ENCODE measurements at regions not wholly inside any gene's neighbourhood (a gene's known extent, or its start where the extent isn't known, plus 50 kb on each side); places are given as distances from the start of the nearest gene placed in this dataset.

DNA sequence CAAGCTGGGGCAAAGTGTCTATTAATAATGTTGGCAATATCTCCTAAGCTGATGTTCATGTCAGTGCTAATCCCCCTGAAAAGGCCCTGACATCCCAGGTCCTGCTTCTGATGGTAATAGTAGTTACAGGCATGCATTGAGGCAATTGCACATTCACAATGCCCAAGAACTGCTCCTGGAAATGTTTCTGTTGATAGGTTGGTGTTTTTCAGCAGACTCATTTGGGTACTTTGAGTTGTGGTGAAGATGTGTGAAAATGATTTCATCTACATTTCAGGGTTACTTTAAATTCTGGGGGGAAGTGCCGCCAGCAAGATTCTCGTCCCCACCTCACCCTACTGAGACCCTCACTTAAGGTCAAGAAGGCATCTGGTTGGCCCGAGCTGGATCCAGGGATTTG, 92.9 kb downstream of the BBS10 start:
- Histone ChIP-seq H4K20me1 (ENCODE audit: insufficient read depth, low read length) (no peaks in the 10 kb centered on the region), H3K4me1 (ENCODE audit: insufficient read depth, low read length) (no peaks in the 10 kb centered on the region), H3K4me3 (ENCODE audit: low read depth in 1 of 2, low read length in 2 of 2) (no peak overlapping the region), H3K27ac (ENCODE audit: low read length) (no peak overlapping the region), H3K27me3 (ENCODE audit: insufficient read depth, low read length, poor library complexity) (no peaks in the 10 kb centered on the region), H3K79me2 (ENCODE audit: insufficient read depth, low read length) (no peaks in the 10 kb centered on the region), H3K4me2 (ENCODE audit: insufficient read depth, low read length) (no peak overlapping the region), H2AFZ (ENCODE audit: low read depth, low read length) (no peak overlapping the region), H3K9ac (ENCODE audit: low read depth, low read length) (no peak overlapping the region), H3K36me3 (ENCODE audit: insufficient read depth, low read length) (no peaks in the 10 kb centered on the region), H3K9me3 (ENCODE audit: insufficient read depth, low read length, severe bottlenecking) (no peaks in the 10 kb centered on the region)
- ATAC-seq (ENCODE audit: insufficient read depth, low read depth) (no peak), DNase-seq (no peak)
- TF ChIP-seq, protein P1, sequence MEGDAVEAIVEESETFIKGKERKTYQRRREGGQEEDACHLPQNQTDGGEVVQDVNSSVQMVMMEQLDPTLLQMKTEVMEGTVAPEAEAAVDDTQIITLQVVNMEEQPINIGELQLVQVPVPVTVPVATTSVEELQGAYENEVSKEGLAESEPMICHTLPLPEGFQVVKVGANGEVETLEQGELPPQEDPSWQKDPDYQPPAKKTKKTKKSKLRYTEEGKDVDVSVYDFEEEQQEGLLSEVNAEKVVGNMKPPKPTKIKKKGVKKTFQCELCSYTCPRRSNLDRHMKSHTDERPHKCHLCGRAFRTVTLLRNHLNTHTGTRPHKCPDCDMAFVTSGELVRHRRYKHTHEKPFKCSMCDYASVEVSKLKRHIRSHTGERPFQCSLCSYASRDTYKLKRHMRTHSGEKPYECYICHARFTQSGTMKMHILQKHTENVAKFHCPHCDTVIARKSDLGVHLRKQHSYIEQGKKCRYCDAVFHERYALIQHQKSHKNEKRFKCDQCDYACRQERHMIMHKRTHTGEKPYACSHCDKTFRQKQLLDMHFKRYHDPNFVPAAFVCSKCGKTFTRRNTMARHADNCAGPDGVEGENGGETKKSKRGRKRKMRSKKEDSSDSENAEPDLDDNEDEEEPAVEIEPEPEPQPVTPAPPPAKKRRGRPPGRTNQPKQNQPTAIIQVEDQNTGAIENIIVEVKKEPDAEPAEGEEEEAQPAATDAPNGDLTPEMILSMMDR (IDR thresholded peaks at IDR 0.05; ENCODE audit: borderline replicate concordance, extremely low read depth, low read length, poor library complexity, severe bottlenecking): no peak
- TF ChIP-seq EZH2 (IDR thresholded peaks at IDR 0.05; ENCODE audit: borderline replicate concordance, low read depth, low read length, severe bottlenecking): no peak

DNA sequence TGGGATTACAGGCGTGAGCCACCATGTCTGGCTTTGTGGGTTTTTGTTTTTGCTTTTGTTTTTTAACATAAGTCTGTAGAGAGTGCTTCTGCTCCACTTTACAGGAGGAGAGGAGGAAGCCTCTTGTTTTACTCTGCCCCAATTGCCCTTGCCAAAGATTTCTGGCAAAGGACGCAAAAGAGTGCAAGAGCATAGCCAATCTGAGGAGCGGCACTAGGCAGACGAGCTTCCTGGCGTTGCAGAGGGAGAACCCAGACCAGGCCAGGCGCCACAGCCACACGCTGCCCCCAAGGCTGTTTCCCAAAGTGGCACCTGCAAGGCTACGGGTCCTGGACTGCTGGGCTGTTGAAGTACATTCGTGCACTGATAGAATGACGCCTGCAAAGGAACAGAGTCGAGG, 96.2 kb downstream of the BBS10 start:
- no peak overlapping the region for H2AFZ ChIP-seq (ENCODE audit: low read depth, low read length)
- no peaks in the 10 kb centered on the region for H3K4me1 ChIP-seq (ENCODE audit: insufficient read depth, low read length)
- DNase-seq (no peak), ATAC-seq (ENCODE audit: insufficient read depth, low read depth) (no peak)
- TF ChIP-seq, protein P1 (IDR thresholded peaks at IDR 0.05; ENCODE audit: borderline replicate concordance, extremely low read depth, low read length, poor library complexity, severe bottlenecking): no peak
- no peak for TF ChIP-seq EZH2 (IDR thresholded peaks at IDR 0.05; ENCODE audit: borderline replicate concordance, low read depth, low read length, severe bottlenecking)
- no peaks in the 10 kb centered on the region for H4K20me1 ChIP-seq (ENCODE audit: insufficient read depth, low read length)
- H3K4me2 ChIP-seq (ENCODE audit: insufficient read depth, low read length): no peak overlapping the region
- H3K79me2 ChIP-seq (ENCODE audit: insufficient read depth, low read length): no peaks in the 10 kb centered on the region
- no peaks in the 10 kb centered on the region for H3K27me3 ChIP-seq (ENCODE audit: insufficient read depth, low read length, poor library complexity)
- no peak overlapping the region for H3K4me3 ChIP-seq (ENCODE audit: low read depth in 1 of 2, low read length in 2 of 2)
- no peak overlapping the region for H3K9ac ChIP-seq (ENCODE audit: low read depth, low read length)
- H3K9me3 ChIP-seq (ENCODE audit: insufficient read depth, low read length, severe bottlenecking): no peaks in the 10 kb centered on the region
- no peaks in the 10 kb centered on the region for H3K36me3 ChIP-seq (ENCODE audit: insufficient read depth, low read length)
- no peak overlapping the region for H3K27ac ChIP-seq (ENCODE audit: low read length)

DNA sequence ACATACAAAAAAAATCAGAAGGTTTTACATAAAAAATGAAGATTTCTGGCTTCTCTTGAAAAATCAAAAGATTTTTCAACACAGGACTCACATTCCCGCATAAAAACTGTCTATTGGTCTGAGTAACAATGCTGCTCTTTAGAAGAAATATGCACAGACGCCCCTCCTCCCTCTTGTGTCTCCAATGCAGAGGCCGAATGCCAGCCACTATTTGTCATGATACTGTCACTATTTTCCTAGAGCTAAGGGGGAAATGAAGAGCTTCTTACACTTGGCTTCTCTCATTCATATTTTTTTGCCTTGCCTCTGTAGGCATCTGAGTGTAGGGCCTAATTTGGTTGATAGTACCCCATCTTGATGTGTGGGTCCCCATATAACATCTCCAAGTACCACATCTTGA, 98.0 kb downstream of the BBS10 start:
- H3K36me3 ChIP-seq (ENCODE audit: insufficient read depth, low read length): no peaks in the 10 kb centered on the region
- no peak overlapping the region for H2AFZ ChIP-seq (ENCODE audit: low read depth, low read length)
- no peak overlapping the region for H3K4me3 ChIP-seq (ENCODE audit: low read depth in 1 of 2, low read length in 2 of 2)
- no peak overlapping the region for H3K9ac ChIP-seq (ENCODE audit: low read depth, low read length)
- no peaks in the 10 kb centered on the region for H3K4me1 ChIP-seq (ENCODE audit: insufficient read depth, low read length)
- DNase-seq (no peak), ATAC-seq (ENCODE audit: insufficient read depth, low read depth) (no peak)
- no peak overlapping the region for H3K27ac ChIP-seq (ENCODE audit: low read length)
- no peak overlapping the region for H3K4me2 ChIP-seq (ENCODE audit: insufficient read depth, low read length)
- H3K79me2 ChIP-seq (ENCODE audit: insufficient read depth, low read length): no peaks in the 10 kb centered on the region
- TF ChIP-seq, protein P1 (IDR thresholded peaks at IDR 0.05; ENCODE audit: borderline replicate concordance, extremely low read depth, low read length, poor library complexity, severe bottlenecking): no peak
- TF ChIP-seq EZH2 (IDR thresholded peaks at IDR 0.05; ENCODE audit: borderline replicate concordance, low read depth, low read length, severe bottlenecking): no peak
- H4K20me1 ChIP-seq (ENCODE audit: insufficient read depth, low read length): no peaks in the 10 kb centered on the region
- H3K9me3 ChIP-seq (ENCODE audit: insufficient read depth, low read length, severe bottlenecking): no peaks in the 10 kb centered on the region
- H3K27me3 ChIP-seq (ENCODE audit: insufficient read depth, low read length, poor library complexity): no peaks in the 10 kb centered on the region

DNA sequence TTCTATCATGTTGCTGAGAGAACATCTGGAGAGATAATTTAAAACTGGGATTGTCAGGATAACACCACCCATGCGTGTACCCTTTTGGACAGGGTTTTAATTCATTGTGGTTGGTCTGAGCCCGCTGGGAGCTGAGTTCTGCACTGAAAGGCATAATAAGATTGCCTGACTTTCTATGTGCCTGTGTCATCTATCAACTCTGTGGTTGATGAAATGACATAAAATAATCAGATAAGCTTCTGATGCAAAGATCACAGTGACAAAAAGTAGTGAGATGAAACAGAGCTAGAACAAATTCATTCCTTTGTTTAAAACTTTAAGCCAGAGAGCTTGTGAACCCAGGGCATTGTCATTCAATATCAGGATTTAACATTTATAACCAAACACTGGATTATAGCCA, 98.7 kb downstream of the BBS10 start:
- Histone ChIP-seq H3K4me1 (ENCODE audit: insufficient read depth, low read length) (no peaks in the 10 kb centered on the region), H3K9ac (ENCODE audit: low read depth, low read length) (no peak overlapping the region), H3K4me3 (ENCODE audit: low read depth in 1 of 2, low read length in 2 of 2) (no peak overlapping the region), H3K36me3 (ENCODE audit: insufficient read depth, low read length) (no peaks in the 10 kb centered on the region), H3K9me3 (ENCODE audit: insufficient read depth, low read length, severe bottlenecking) (no peaks in the 10 kb centered on the region), H2AFZ (ENCODE audit: low read depth, low read length) (no peak overlapping the region), H3K27ac (ENCODE audit: low read length) (no peak overlapping the region), H3K79me2 (ENCODE audit: insufficient read depth, low read length) (no peaks in the 10 kb centered on the region), H4K20me1 (ENCODE audit: insufficient read depth, low read length) (no peaks in the 10 kb centered on the region), H3K27me3 (ENCODE audit: insufficient read depth, low read length, poor library complexity) (no peaks in the 10 kb centered on the region), H3K4me2 (ENCODE audit: insufficient read depth, low read length) (no peak overlapping the region)
- no peak for TF ChIP-seq EZH2 (IDR thresholded peaks at IDR 0.05; ENCODE audit: borderline replicate concordance, low read depth, low read length, severe bottlenecking)
- TF ChIP-seq, protein P1 (IDR thresholded peaks at IDR 0.05; ENCODE audit: borderline replicate concordance, extremely low read depth, low read length, poor library complexity, severe bottlenecking): no peak
- DNase-seq (no peak), ATAC-seq (ENCODE audit: insufficient read depth, low read depth) (no peak)
